ENCODE measurements at regions not wholly inside any gene's neighbourhood (a gene's known extent, or its start where the extent isn't known, plus 50 kb on each side); places are given as distances from the start of the nearest gene placed in this dataset.

DNA sequence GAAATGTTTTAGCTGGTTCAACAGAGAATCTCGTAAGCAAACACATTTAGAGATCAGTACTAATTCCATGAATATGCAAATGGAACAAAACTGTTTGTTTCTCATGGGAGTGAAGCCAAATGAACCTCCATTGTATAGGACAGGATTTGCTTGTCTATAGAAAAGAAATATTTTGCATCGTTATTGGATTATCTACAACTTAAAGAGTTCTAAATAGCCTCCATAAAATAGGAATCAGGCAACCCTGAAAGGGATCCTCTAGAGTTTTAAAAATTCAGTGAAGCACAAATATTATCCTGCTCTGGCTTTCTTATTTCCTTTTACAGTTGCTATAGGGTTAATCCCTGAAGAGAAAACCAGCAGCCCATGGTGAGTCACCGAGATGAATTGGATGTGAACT, 378.4 kb upstream of the NRXN1 start:
- no peak for TF ChIP-seq POLR2A (IDR thresholded peaks at IDR 0.05; ENCODE audit: low read depth, low read length)
- TF ChIP-seq TAF1 (IDR thresholded peaks at IDR 0.05; ENCODE audit: low read depth, low read length): no peak
- TF ChIP-seq POLR2AphosphoS5 (IDR thresholded peaks at IDR 0.05; ENCODE audit: low read depth, low read length): no peak
- TF ChIP-seq PAX5 (IDR thresholded peaks at IDR 0.05; ENCODE audit: insufficient read depth, low read length, severe bottlenecking): no peak

All from GM12891 (cell line).